ENCODE measurements at regions not wholly inside any gene's neighbourhood (a gene's known extent, or its start where the extent isn't known, plus 50 kb on each side); places are given as distances from the start of the nearest gene placed in this dataset.
"Not testable (repeated sequence)": the region's sequence is repeated elsewhere in the genome, so short reads cannot be mapped to it uniquely, and the experiment has no call there.

GRCh38 chr2:240253583-240254145 is 113.2 kb upstream of the OTOS start:
- Histone ChIP-seq H3K27ac (ENCODE audit: low read depth) (no peak overlapping the region), H3K4me3 (ENCODE audit: low read depth, low read length) (no peak overlapping the region), H3K36me3 (ENCODE audit: insufficient read depth) (no peaks in the 10 kb centered on the region), H3K4me1 (ENCODE audit: insufficient read depth) (no peaks in the 10 kb centered on the region)
- no peak for DNase-seq (ENCODE audit: extremely low spot score)
- 66% methylated on average over 10 of the region's 10 CpGs for WGBS

- no peaks in the 10 kb centered on the region for H3K36me3 ChIP-seq (ENCODE audit: insufficient read depth)
- no peak for DNase-seq (ENCODE audit: extremely low spot score)
- no peak overlapping the region for H3K4me3 ChIP-seq (ENCODE audit: low read depth, low read length)
- H3K27ac ChIP-seq (ENCODE audit: low read depth) = no peak overlapping the region
- WGBS = 91% methylated on average over 15 of the region's 15 CpGs
- no peaks in the 10 kb centered on the region for H3K4me1 ChIP-seq (ENCODE audit: insufficient read depth)
Observed at GRCh38 chr2:240254337-240255164, 114.1 kb upstream of the OTOS start.

GRCh38 chr2:240255165-240255491 is 114.7 kb upstream of the OTOS start:
- no peak overlapping the region for H3K4me3 ChIP-seq (ENCODE audit: low read depth, low read length)
- H3K36me3 ChIP-seq (ENCODE audit: insufficient read depth) = no peaks in the 10 kb centered on the region
- no peak for DNase-seq (ENCODE audit: extremely low spot score)
- H3K27ac ChIP-seq (ENCODE audit: low read depth) = no peak overlapping the region
- WGBS = 86% methylated on average over 8 of the region's 8 CpGs
- no peaks in the 10 kb centered on the region for H3K4me1 ChIP-seq (ENCODE audit: insufficient read depth)

GRCh38 chr2:240255811-240256703 is 115.6 kb upstream of the OTOS start:
- 76% methylated on average over 20 of the region's 20 CpGs for WGBS
- Histone ChIP-seq H3K4me1 (ENCODE audit: insufficient read depth) (no peaks in the 10 kb centered on the region), H3K36me3 (ENCODE audit: insufficient read depth) (no peaks in the 10 kb centered on the region), H3K4me3 (ENCODE audit: low read depth, low read length) (no peak overlapping the region), H3K27ac (ENCODE audit: low read depth) (no peak overlapping the region)
- DNase-seq (ENCODE audit: extremely low spot score) = peak; percentile 66

GRCh38 chr2:240256704-240257637 is 116.5 kb upstream of the OTOS start:
- DNase-seq (ENCODE audit: extremely low spot score) = no peak
- 94% methylated on average over 26 of the region's 26 CpGs for WGBS
- no peaks in the 10 kb centered on the region for H3K4me1 ChIP-seq (ENCODE audit: insufficient read depth)
- no peaks in the 10 kb centered on the region for H3K36me3 ChIP-seq (ENCODE audit: insufficient read depth)
- no peak overlapping the region for H3K4me3 ChIP-seq (ENCODE audit: low read depth, low read length)
- H3K27ac ChIP-seq (ENCODE audit: low read depth) = no peak overlapping the region

GRCh38 chr2:240257940-240258580 is 117.6 kb upstream of the OTOS start:
- WGBS = 93% methylated on average over 23 of the region's 23 CpGs

GRCh38 chr2:240258685-240259084 is 118.2 kb upstream of the OTOS start:
- Histone ChIP-seq H3K36me3 (ENCODE audit: insufficient read depth) (no peaks in the 10 kb centered on the region), H3K4me3 (ENCODE audit: low read depth, low read length) (no peak overlapping the region), H3K4me1 (ENCODE audit: insufficient read depth) (no peaks in the 10 kb centered on the region), H3K27ac (ENCODE audit: low read depth) (no peak overlapping the region)
- WGBS = 86% methylated on average over 10 of the region's 10 CpGs
- DNase-seq (ENCODE audit: extremely low spot score) = no peak

More at GRCh38 chr2:240257940-240258580, 117.6 kb upstream of the OTOS start:
- Histone ChIP-seq H3K4me3 (ENCODE audit: low read depth, low read length) (no peak overlapping the region), H3K4me1 (ENCODE audit: insufficient read depth) (no peaks in the 10 kb centered on the region), H3K36me3 (ENCODE audit: insufficient read depth) (no peaks in the 10 kb centered on the region), H3K27ac (ENCODE audit: low read depth) (no peak overlapping the region)
- DNase-seq (ENCODE audit: extremely low spot score) = no peak

- no peak overlapping the region for H3K4me3 ChIP-seq (ENCODE audit: low read depth, low read length)
- no peak overlapping the region for H3K27ac ChIP-seq (ENCODE audit: low read depth)
- no peaks in the 10 kb centered on the region for H3K4me1 ChIP-seq (ENCODE audit: insufficient read depth)
- DNase-seq (ENCODE audit: extremely low spot score) = no peak
- 38% methylated on average over 17 of the region's 17 CpGs for WGBS
- no peaks in the 10 kb centered on the region for H3K36me3 ChIP-seq (ENCODE audit: insufficient read depth)
Observed at GRCh38 chr2:240259201-240259923, 118.9 kb upstream of the OTOS start.

GRCh38 chr2:240259924-240260529 is 119.6 kb upstream of the OTOS start:
- 76% methylated on average over 7 of the region's 7 CpGs for WGBS
- H3K36me3 ChIP-seq (ENCODE audit: insufficient read depth) = no peaks in the 10 kb centered on the region
- no peak overlapping the region for H3K4me3 ChIP-seq (ENCODE audit: low read depth, low read length)
- no peak for DNase-seq (ENCODE audit: extremely low spot score)
- no peaks in the 10 kb centered on the region for H3K4me1 ChIP-seq (ENCODE audit: insufficient read depth)
- no peak overlapping the region for H3K27ac ChIP-seq (ENCODE audit: low read depth)

GRCh38 chr2:240260664-240261063 is 120.2 kb upstream of the OTOS start:
- Histone ChIP-seq H3K27ac (ENCODE audit: low read depth) (no peak overlapping the region), H3K4me3 (ENCODE audit: low read depth, low read length) (no peak overlapping the region), H3K36me3 (ENCODE audit: insufficient read depth) (no peaks in the 10 kb centered on the region), H3K4me1 (ENCODE audit: insufficient read depth) (no peaks in the 10 kb centered on the region)
- DNase-seq (ENCODE audit: extremely low spot score) = no peak
- WGBS = 90% methylated on average over 4 of the region's 4 CpGs

GRCh38 chr2:240262578-240262977 is 122.1 kb upstream of the OTOS start:
- not testable (repeated sequence) for H3K4me1 ChIP-seq (ENCODE audit: insufficient read depth); DNase-seq (ENCODE audit: extremely low spot score); H3K36me3 ChIP-seq (ENCODE audit: insufficient read depth); H3K4me3 ChIP-seq (ENCODE audit: low read depth, low read length); H3K27ac ChIP-seq (ENCODE audit: low read depth)
- WGBS = 50% methylated on average over 1 of the region's 1 CpG

- Histone ChIP-seq H3K4me3 (ENCODE audit: low read depth, low read length) (no peak overlapping the region), H3K4me1 (ENCODE audit: insufficient read depth) (no peaks in the 10 kb centered on the region), H3K27ac (ENCODE audit: low read depth) (no peak overlapping the region), H3K36me3 (ENCODE audit: insufficient read depth) (no peaks in the 10 kb centered on the region)
- WGBS = 81% methylated on average over 3 of the region's 3 CpGs
- no peak for DNase-seq (ENCODE audit: extremely low spot score)
Observed at GRCh38 chr2:240269380-240269779, 128.9 kb upstream of the OTOS start.
